K562 (cell line): ENCODE measurements at regions not wholly inside any gene's neighbourhood (a gene's known extent, or its start where the extent isn't known, plus 50 kb on each side); places are given as distances from the start of the nearest gene placed in this dataset.

Source experiments
- ATAC-seq: fragments of 200-7000 bp; cut with Tn5 transposase; 3 replicates; pipeline ENCODE4 v1.9.1; 2020; ENCODE audit warnings: moderate library complexity
- BruUV-seq: library from RNA; stranded (reverse); fragments of 400-500 nt; replicated peaks from 2 replicates; lab custom pipeline; 2021; lab: Mats Ljungman, UMichigan
- CTCF ChIA-PET: fragments of 300-600 bp; formaldehyde crosslinking; extraction: SDS; loops from one replicate; lab custom pipeline; 2021; ENCODE audit warnings: low intra/inter-chr PET ratio; lab: Yijun Ruan, JAX
- POLR2A ChIA-PET: fragments of 300-600, 350-650 bp; sonication (Branson Sonifier 250); formaldehyde crosslinking; extraction: SDS; loops from one replicate; lab custom pipeline; 2021; ENCODE audit warnings: antibody characterized with exemption, inconsistent platforms; lab: Yijun Ruan, JAX
- DNase-seq, 4 experiments: peaks; one replicate each; pipeline versions ENCODE4 v3.0.0 to v3.0.0-alpha.2; 2011 to 2018; ENCODE audit warnings: low spot score in 3 of 4, mixed read lengths in 3 of 4; ENCODE audit errors: extremely low read depth in 1 of 4
- FAIRE-seq: peaks from 2 replicates; lab custom pipeline; 2011; peaks lifted over from hg19 to GRCh38; lab: Jason Lieb, UNC
- H2AFZ ChIP-seq: 2 replicates; pipeline ENCODE4 v1.6.0; 2011; ENCODE audit warnings: low read depth, low read length, control low read depth, inconsistent platforms
- H3K27ac ChIP-seq: fragments of 200-600 bp; 3 replicates; pipeline ENCODE4 v1.8.0; 2011; ENCODE audit warnings: low read depth, mild to moderate bottlenecking, control low read depth, inconsistent platforms, low read length, moderate library complexity, mixed read lengths; ENCODE audit errors: extremely low read depth
- H3K27me3 ChIP-seq, 2 experiments: fragments of 300-600 bp in 1 of 2; 2 replicates in 1 of 2; 3 replicates in 1 of 2; pipeline versions ENCODE4 v1.6.0 to v1.8.0; 2011; ENCODE audit warnings: inconsistent platforms in 2 of 2, low read length in 2 of 2, mild to moderate bottlenecking in 1 of 2, mixed read lengths in 1 of 2, moderate library complexity in 1 of 2; ENCODE audit not compliant: control insufficient read depth in 2 of 2, insufficient read depth in 2 of 2
- H3K36me3 ChIP-seq: fragments of 300-600 bp; 3 replicates; pipeline ENCODE4 v1.8.0; 2011; ENCODE audit warnings: mild to moderate bottlenecking, low read length, inconsistent platforms; ENCODE audit not compliant: control insufficient read depth, insufficient read depth
- H3K4me1 ChIP-seq, 2 experiments: fragments of 200-600 bp in 1 of 2; replicated peaks in 1 of 2; 2 replicates in 1 of 2; 3 replicates in 1 of 2; pipeline versions ENCODE4 v1.5.1 to v1.8.0; 2011; ENCODE audit warnings: inconsistent platforms in 2 of 2, low read length in 2 of 2, mild to moderate bottlenecking in 1 of 2, mixed read lengths in 1 of 2, moderate library complexity in 1 of 2; ENCODE audit not compliant: control insufficient read depth in 2 of 2, insufficient read depth in 2 of 2
- H3K4me2 ChIP-seq: 2 replicates; pipeline ENCODE4 v1.6.1; 2011; ENCODE audit warnings: low read length, control low read depth, inconsistent platforms, mixed read lengths; ENCODE audit not compliant: insufficient read depth
- H3K4me3 ChIP-seq: fragments of 200-600 bp; sonication (generic), shearing (Covaris generic); 2 replicates; pipeline ENCODE4 v1.5.1; 2016; ENCODE audit warnings: control low read depth, inconsistent platforms
- H3K79me2 ChIP-seq: fragments of 200-600 bp; 3 replicates; pipeline ENCODE4 v1.8.0; 2011; ENCODE audit warnings: low read length, inconsistent platforms; ENCODE audit not compliant: control insufficient read depth, insufficient read depth
- H3K9ac ChIP-seq, 2 experiments: 2 replicates each; pipeline versions ENCODE4 v1.6.0 to v1.6.1; 2011; ENCODE audit warnings: low read depth in 2 of 2, low read length in 2 of 2, control low read depth in 1 of 2, inconsistent platforms in 1 of 2, mild to moderate bottlenecking in 1 of 2, mixed read lengths in 1 of 2; ENCODE audit not compliant: insufficient read depth in 1 of 2
- H3K9me1 ChIP-seq: one replicate; pipeline ENCODE4 v1.6.0; 2011; ENCODE audit warnings: inconsistent platforms, mild to moderate bottlenecking, low read length, moderate library complexity; ENCODE audit not compliant: control insufficient read depth, insufficient read depth
- H3K9me3 ChIP-seq: replicated peaks from 2 replicates; pipeline ENCODE4 v1.5.1; 2011; ENCODE audit warnings: low read depth, low read length, inconsistent platforms; ENCODE audit not compliant: control insufficient read depth, insufficient read depth
- H4K20me1 ChIP-seq: replicated peaks from 2 replicates; pipeline ENCODE4 v1.6.1; 2011; ENCODE audit warnings: low read length, inconsistent platforms, mixed read lengths; ENCODE audit not compliant: control insufficient read depth, insufficient read depth
- AFF1 ChIP-seq, 2 experiments: fragments of 450-650 bp; IDR thresholded peaks; 2 replicates each; pipeline ENCODE4 v1.6.1; 2018; ENCODE audit warnings: mild to moderate bottlenecking in 2 of 2, low read depth in 1 of 2; ENCODE audit not compliant: partially characterized antibody in 2 of 2
- CSDE1 ChIP-seq, 2 experiments: fragments of 450-650 bp; IDR thresholded peaks; 2 replicates each; pipeline ENCODE4 v1.6.1; 2016; ENCODE audit warnings: mild to moderate bottlenecking in 1 of 2
- ESRRA ChIP-seq: fragments of 450-650 bp; IDR thresholded peaks from 2 replicates; pipeline ENCODE4 v1.6.1; 2014; ENCODE audit warnings: low read depth, mild to moderate bottlenecking, moderate library complexity, borderline replicate concordance
- FIP1L1 ChIP-seq: fragments of 200-400 bp; formaldehyde crosslinking; IDR thresholded peaks from 2 replicates; pipeline ENCODE4 v1.6.1; 2018; ENCODE audit warnings: mild to moderate bottlenecking, low read depth, low read length; ENCODE audit not compliant: poor library complexity, severe bottlenecking
- HNRNPK ChIP-seq: fragments of 200-400 bp; formaldehyde crosslinking; IDR thresholded peaks from one replicate; pipeline ENCODE4 v1.6.1; 2018; ENCODE audit warnings: mild to moderate bottlenecking, low read depth, low read length; ENCODE audit not compliant: poor library complexity, severe bottlenecking
- HNRNPUL1 ChIP-seq: fragments of 200-400 bp; formaldehyde crosslinking; IDR thresholded peaks from 2 replicates; pipeline ENCODE4 v1.6.1; 2017; ENCODE audit warnings: low read length
- ILF3 ChIP-seq: fragments of 450-650 bp; IDR thresholded peaks from 2 replicates; pipeline ENCODE4 v1.6.1; 2018; ENCODE audit warnings: antibody characterized with exemption, mild to moderate bottlenecking, moderate library complexity, borderline replicate concordance
- MECOM ChIP-seq: fragments of 250-450 bp; sonication (Bioruptor Pico); IDR thresholded peaks from 2 replicates; pipeline ENCODE4 v1.8.0; 2022; ENCODE audit warnings: inconsistent platforms
- MYBL2 ChIP-seq, 2 experiments: fragments of 450-650 bp in 1 of 2; sonication (generic) in 1 of 2; formaldehyde crosslinking in 1 of 2; IDR thresholded peaks; 2 replicates each; pipeline versions ENCODE4 v1.6.1 to v1.8.1; 2017 to 2022; ENCODE audit warnings: borderline replicate concordance in 1 of 2, inconsistent platforms in 1 of 2, low read depth in 1 of 2, mild to moderate bottlenecking in 1 of 2, missing genetic modification reagents in 1 of 2, moderate library complexity in 1 of 2
- NFE2 ChIP-seq: IDR thresholded peaks from 2 replicates; pipeline ENCODE4 v1.6.1; 2014; ENCODE audit warnings: antibody characterized with exemption, low read depth
- NR4A1 ChIP-seq, 2 experiments: fragments of 250-450 bp in 1 of 2; fragments of 450-650 bp in 1 of 2; sonication (Bioruptor Pico) in 1 of 2; IDR thresholded peaks; 2 replicates each; pipeline versions ENCODE4 v1.4.0 to v1.6.1; 2016 to 2020; ENCODE audit warnings: mild to moderate bottlenecking in 2 of 2, missing compliant biosample characterization in 1 of 2, missing genetic modification characterization in 1 of 2, moderate library complexity in 1 of 2
- PHF21A ChIP-seq: fragments of 450-650 bp; IDR thresholded peaks from 2 replicates; pipeline ENCODE4 v1.6.1; 2017; ENCODE audit warnings: low read depth, borderline replicate concordance
- RFX7 ChIP-seq: fragments of 250-450 bp; sonication (Bioruptor Pico); IDR thresholded peaks from 2 replicates; pipeline ENCODE4 v1.5.1; 2021; ENCODE audit warnings: mild to moderate bottlenecking
- XRCC4 ChIP-seq: IDR thresholded peaks from one replicate; pipeline ENCODE4 v1.6.1; 2011; ENCODE audit not compliant: insufficient read depth, insufficient read length; ENCODE audit errors: extremely low read depth
- ZHX1 ChIP-seq: fragments of 150-350 bp; conservative IDR thresholded peaks from 2 replicates; pipeline ENCODE4 v1.6.1; 2014; ENCODE audit warnings: low read length
- ZNF384 ChIP-seq: IDR thresholded peaks from 2 replicates; pipeline ENCODE4 v1.6.1; 2012; ENCODE audit warnings: low read depth, low read length, improper control_type of control experiment
- WGBS: fragments of 100-300 bp; shearing (Covaris generic); methylation state at CpG from one replicate; pipeline ENCODE4 v1.1.6; 2016; ENCODE audit warnings: low coverage, mixed read lengths; ENCODE audit not compliant: insufficient coverage; ENCODE audit errors: missing lambda C conversion rate; 5-methylcytosine and 5-hydroxymethylcytosine counted together
- in situ Hi-C: fragments of 300-500 bp; cut with MboI; formaldehyde crosslinking; loops from 4 replicates; pipeline ENCODE4 v1.15.0; 2018; ENCODE audit warnings: inconsistent platforms, mixed read lengths
- intact Hi-C: fragments of 100-400 bp; cut with micrococcal nuclease; formaldehyde crosslinking; loops from 2 replicates; pipeline ENCODE4 v1.14.2; 2022

GRCh38 chr3:153752405-153753027 lies 368.7 kb upstream of the ARHGEF26 start:
- no peaks in the 10 kb centered on the region for H3K4me1 ChIP-seq
- BruUV-seq = no TSS peak
- 4% methylated on average over 8 of the region's 8 CpGs for WGBS
- DNase-seq (no peak), FAIRE-seq (no peak), ATAC-seq (no peak)
- no peaks in the 10 kb centered on the region for H3K36me3 ChIP-seq
- CTCF ChIA-PET = no interaction called here
- H3K27ac ChIP-seq = no peak overlapping the region
- no peak overlapping the region for H2AFZ ChIP-seq
- no peaks in the 10 kb centered on the region for H3K9me3 ChIP-seq
- no peak overlapping the region for H3K4me2 ChIP-seq
- intact Hi-C loops (no loop called here), in situ Hi-C loops (no loop called here)
- no peaks in the 10 kb centered on the region for H3K27me3 ChIP-seq
- no peak overlapping the region for H3K4me3 ChIP-seq
- POLR2A ChIA-PET = no interaction called here
- H3K9me1 ChIP-seq = no peaks in the 10 kb centered on the region
- no peaks in the 10 kb centered on the region for H3K79me2 ChIP-seq
- H3K9ac ChIP-seq = no peak overlapping the region
- no peaks in the 10 kb centered on the region for H4K20me1 ChIP-seq
- TF ChIP-seq ZHX1 = no peak
- TF ChIP-seq PHF21A = no peak
- no peak for TF ChIP-seq HNRNPK
- TF ChIP-seq MYBL2 (IDR thresholded peaks at IDR 0.05; ENCODE audit: low read depth) = no peak
- TF ChIP-seq MYBL2 (CRISPR knock-in tag; IDR thresholded peaks at IDR 0.05; ENCODE audit: borderline replicate concordance) = no peak
- no peak for TF ChIP-seq FIP1L1
- TF ChIP-seq NFE2 = no peak
- TF ChIP-seq CSDE1 (IDR thresholded peaks at IDR 0.05) = no peak
- TF ChIP-seq ILF3 = no peak
- TF ChIP-seq RFX7 (CRISPR knock-in tag) = no peak
- TF ChIP-seq AFF1 (IDR thresholded peaks at IDR 0.05; ENCODE audit: low read depth in 1 of 2, partially characterized antibody in 2 of 2) = no peak
- TF ChIP-seq XRCC4 = no peak
- TF ChIP-seq HNRNPUL1 = no peak
- TF ChIP-seq MECOM (CRISPR knock-in tag) = no peak
- TF ChIP-seq ZNF384 = no peak
- no peak for TF ChIP-seq ESRRA
- TF ChIP-seq NR4A1 (CRISPR knock-in tag; IDR thresholded peaks at IDR 0.05) = no peak
- TF ChIP-seq NR4A1 (tag; IDR thresholded peaks at IDR 0.05) = no peak
